ENCODE measurements at regions not wholly inside any gene's neighbourhood (a gene's known extent, or its start where the extent isn't known, plus 50 kb on each side); places are given as distances from the start of the nearest gene placed in this dataset.

DNA sequence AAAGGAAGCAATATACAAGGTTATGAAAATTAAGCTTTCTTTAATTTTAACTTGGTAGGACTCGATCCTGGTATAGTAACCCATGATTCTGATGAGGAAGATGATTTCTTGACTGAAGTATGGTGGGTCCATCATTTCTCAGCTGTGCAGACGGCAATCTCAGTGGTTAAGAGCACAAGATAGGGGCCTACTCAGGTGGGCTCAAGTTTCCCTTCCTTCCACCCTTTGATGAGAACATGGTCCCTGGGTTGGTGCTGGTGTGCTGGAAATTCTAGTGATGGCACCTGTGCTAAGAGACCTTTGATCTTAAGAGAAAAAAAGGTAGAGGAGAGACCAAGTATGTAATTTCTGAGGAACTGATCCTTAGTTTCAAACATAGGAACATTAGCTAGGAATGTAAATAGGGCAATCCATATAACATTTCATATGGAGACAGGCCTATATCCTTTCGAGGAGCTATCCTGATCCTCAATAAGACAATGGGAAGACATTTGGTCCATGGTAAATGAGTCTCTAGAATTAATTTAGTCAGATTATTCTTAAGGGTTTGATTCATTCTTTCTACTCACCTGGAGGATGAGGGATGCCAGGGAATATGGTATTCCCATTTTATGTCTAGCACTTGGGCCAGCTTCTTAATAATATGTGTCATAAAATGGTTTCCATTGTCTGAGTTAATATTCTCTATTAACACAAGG is 104.5 kb upstream of the NECTIN3 start:
- Histone ChIP-seq H3K27me3 (no peaks in the 10 kb centered on the region), H3K36me3 (no peaks in the 10 kb centered on the region), H3K27ac (no peak overlapping the region), H3K4me3 (no peak overlapping the region), H3K9me3 (peaks cover 0 to 28% of the 10 kb centered on the region in 2 donors), H3K4me1 (no peaks in the 10 kb centered on the region)
- no peak for DNase-seq (ENCODE audit: low spot score)
- TF ChIP-seq, protein P1, sequence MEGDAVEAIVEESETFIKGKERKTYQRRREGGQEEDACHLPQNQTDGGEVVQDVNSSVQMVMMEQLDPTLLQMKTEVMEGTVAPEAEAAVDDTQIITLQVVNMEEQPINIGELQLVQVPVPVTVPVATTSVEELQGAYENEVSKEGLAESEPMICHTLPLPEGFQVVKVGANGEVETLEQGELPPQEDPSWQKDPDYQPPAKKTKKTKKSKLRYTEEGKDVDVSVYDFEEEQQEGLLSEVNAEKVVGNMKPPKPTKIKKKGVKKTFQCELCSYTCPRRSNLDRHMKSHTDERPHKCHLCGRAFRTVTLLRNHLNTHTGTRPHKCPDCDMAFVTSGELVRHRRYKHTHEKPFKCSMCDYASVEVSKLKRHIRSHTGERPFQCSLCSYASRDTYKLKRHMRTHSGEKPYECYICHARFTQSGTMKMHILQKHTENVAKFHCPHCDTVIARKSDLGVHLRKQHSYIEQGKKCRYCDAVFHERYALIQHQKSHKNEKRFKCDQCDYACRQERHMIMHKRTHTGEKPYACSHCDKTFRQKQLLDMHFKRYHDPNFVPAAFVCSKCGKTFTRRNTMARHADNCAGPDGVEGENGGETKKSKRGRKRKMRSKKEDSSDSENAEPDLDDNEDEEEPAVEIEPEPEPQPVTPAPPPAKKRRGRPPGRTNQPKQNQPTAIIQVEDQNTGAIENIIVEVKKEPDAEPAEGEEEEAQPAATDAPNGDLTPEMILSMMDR (IDR thresholded peaks at IDR 0.05) = no peak

DNA sequence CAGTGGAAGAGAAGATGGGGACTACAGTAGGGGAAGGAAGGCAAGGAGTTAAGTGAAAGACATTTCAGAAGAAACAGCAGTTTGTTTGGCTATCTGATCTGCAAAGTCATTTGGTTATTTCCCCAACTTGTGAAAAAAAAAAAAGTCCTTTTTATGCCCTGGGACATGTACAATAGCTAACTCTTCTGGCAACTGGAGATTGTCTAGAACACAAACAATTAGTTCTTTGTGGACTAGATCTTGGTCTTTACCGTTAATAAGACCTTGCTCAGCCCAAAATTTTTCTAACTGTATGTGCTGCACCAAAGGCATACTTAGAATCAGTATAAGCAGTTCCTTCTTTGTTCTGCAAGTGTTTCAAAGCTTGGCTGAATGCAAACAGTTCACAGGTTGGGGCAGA is 103.5 kb upstream of the NECTIN3 start:
- Histone ChIP-seq H3K36me3 (no peaks in the 10 kb centered on the region), H3K4me1 (no peaks in the 10 kb centered on the region), H3K4me3 (no peak overlapping the region), H3K27ac (no peak overlapping the region), H3K27me3 (no peaks in the 10 kb centered on the region), H3K9me3 (peaks cover 0 to 19% of the 10 kb centered on the region in 2 donors)
- TF ChIP-seq, protein P1 (IDR thresholded peaks at IDR 0.05) = no peak
- no peak for DNase-seq (ENCODE audit: low spot score)

DNA sequence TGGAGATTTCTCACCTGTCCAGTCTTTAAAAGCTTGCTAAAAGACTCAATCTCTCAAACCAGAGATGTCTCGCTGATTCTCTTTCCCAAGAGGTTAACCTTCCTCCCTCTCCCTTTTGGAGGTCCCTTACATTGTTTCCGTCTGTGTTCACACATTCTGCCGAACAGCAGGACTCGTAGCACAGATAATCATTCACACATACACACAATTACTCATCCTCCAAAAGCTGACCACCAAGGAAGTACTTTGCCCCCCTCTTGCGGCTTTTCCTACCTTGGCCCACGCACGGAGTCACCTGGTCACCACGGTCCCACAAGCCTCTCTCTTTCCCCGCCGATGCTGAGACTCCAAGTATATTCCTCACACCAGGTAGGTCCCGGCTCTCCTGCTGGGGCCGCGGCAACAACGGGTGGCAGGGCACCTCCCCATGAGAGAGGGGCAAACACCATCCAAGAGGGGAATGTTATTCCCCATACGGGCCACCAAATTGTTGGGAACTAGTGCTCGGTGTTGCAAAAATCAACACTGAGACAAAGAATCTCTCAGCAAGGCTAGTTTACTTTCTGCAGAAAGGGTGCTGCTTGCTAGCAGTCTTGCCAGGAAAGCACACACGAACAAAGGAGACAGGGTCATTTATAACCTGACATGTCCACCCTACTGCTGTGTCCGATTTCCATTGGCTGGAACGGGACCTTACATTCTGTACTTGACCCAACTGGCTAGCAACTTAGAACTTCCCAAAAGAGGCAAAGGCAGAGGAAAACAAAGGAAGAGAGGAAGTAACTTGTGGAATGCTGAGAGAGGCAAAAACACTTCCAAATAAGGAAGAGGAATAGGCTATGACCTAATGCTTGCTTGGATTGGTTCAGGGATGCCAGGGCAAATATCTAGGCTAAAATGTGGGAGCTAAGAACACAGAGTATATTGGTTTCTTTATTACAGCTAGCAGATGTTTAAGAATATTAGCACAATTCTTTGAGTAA is 102.1 kb upstream of the NECTIN3 start:
- no peak for DNase-seq (ENCODE audit: low spot score)
- Histone ChIP-seq H3K4me3 (no peak overlapping the region), H3K27me3 (no peaks in the 10 kb centered on the region), H3K4me1 (no peaks in the 10 kb centered on the region), H3K9me3 (peaks cover 0 to 14% of the 10 kb centered on the region in 2 donors), H3K27ac (no peak overlapping the region), H3K36me3 (no peaks in the 10 kb centered on the region)
- TF ChIP-seq, protein P1 (IDR thresholded peaks at IDR 0.05) = no peak

DNA sequence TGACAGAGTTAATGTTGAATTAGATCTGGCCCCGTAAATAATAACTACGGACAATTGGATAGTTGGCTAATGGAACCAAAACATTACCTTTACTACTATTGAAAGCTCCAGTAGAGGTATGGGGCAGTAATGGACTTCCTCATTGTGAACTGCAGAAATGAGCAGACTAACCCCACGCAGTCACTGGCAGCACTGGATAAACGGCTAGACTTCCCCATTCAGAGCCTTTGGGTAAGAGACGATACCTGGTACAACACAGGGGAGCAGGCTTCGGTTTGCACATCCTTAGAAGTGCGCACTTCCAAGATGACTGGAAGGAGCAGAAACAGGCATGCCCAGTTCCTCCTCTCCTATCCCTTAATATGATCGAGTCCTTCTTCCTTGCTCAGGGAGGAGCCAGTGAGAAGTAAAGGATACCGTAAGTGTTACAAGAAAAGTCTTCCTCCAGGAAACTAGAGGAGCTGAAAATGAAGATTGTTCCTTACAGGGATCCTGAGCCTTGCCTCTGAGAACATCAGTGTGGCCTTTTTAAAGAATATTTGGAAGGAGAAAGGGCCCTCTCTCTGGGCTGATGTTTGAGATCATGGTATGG is 100.5 kb upstream of the NECTIN3 start:
- H3K9me3 ChIP-seq = peaks cover 0 to 10% of the 10 kb centered on the region in 2 donors
- no peak overlapping the region for H3K27ac ChIP-seq
- no peaks in the 10 kb centered on the region for H3K36me3 ChIP-seq
- no peaks in the 10 kb centered on the region for H3K27me3 ChIP-seq
- H3K4me1 ChIP-seq = no peaks in the 10 kb centered on the region
- DNase-seq (ENCODE audit: low spot score) = no peak
- TF ChIP-seq, protein P1 (IDR thresholded peaks at IDR 0.05) = no peak
- no peak overlapping the region for H3K4me3 ChIP-seq

DNA sequence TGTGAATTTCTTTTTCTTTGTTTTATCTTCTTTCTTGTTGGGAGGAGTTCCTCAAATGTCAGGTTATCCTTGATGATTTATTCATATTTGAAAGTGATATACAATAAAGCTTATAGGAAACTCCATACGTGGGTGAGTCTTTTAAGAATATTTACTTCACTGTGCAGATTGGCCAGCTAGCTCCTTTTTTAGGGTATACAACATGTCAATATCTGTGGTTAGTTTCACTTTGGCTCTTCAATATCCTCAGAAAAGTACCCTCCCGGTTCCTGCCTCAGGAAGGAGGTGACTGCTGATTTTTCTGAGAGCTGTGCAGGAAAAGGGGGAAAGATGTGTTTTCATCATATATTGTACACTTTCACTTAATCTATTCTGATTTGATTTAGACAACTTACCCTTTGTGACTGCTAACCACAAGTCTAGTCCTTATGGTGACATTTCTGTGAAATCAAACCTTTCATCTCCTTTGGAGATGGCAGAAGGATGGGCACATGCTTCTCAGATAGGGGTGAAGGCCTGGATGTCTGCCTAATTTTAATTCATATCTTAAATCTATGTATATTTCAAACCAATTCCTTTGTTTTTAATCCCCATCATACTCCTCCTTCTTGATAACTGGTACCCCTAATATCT is 98.2 kb upstream of the NECTIN3 start:
- Histone ChIP-seq H3K27ac (no peak overlapping the region), H3K27me3 (no peaks in the 10 kb centered on the region), H3K4me1 (no peaks in the 10 kb centered on the region), H3K4me3 (no peak overlapping the region), H3K9me3 (peaks cover 0 to 10% of the 10 kb centered on the region in 2 donors), H3K36me3 (no peaks in the 10 kb centered on the region)
- DNase-seq (ENCODE audit: low spot score) = no peak
- TF ChIP-seq, protein P1 (IDR thresholded peaks at IDR 0.05) = no peak

All from right atrium auricular region (tissue), 2 donors.